Erythroblast (primary cell): ENCODE measurements at regions not wholly inside any gene's neighbourhood (a gene's known extent, or its start where the extent isn't known, plus 50 kb on each side); places are given as distances from the start of the nearest gene placed in this dataset.

Source experiments
- GATA1 ChIP-seq: IDR thresholded peaks from 2 replicates; pipeline ENCODE4 v1.6.1; 2011; ENCODE audit warnings: low read depth, mild to moderate bottlenecking, control low read depth, low read length, moderate library complexity
- POLR2A ChIP-seq: IDR thresholded peaks from 2 replicates; pipeline ENCODE4 v1.6.1; 2011; ENCODE audit warnings: mild to moderate bottlenecking, low read length

DNA sequence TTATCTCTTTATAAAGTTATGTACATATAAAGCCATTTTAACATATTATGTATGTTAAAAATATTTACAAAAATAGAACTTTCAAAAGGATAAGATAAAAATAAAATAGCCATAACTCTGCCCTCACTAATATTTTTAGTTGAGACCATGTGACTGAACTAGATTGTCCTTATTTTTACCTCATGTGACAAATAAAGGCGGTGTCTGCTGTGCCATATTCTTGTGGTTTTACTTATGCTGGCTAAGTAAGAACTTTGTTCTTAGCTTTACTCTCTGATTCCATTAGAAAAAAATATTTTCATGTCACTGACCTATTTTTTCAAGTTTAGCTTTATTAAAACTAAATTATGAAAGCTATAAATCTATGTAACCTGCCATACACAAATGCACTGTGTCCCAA lies 135.6 kb upstream of the TSC22D1 start:
- TF ChIP-seq POLR2A (no peak), GATA1 (no peak)
